Lower leg skin (tissue), 3 donors: ENCODE measurements at regions not wholly inside any gene's neighbourhood (a gene's known extent, or its start where the extent isn't known, plus 50 kb on each side); places are given as distances from the start of the nearest gene placed in this dataset.

Experiments used
- CTCF ChIP-seq, 3 donors: fragments of 450-650 bp; IDR thresholded peaks; one replicate each; pipeline ENCODE4 v1.5.1; 2016; ENCODE audit warnings: antibody characterized with exemption in 3 of 3, mild to moderate bottlenecking in 3 of 3, moderate library complexity in 2 of 3
- POLR2A ChIP-seq, 2 donors: fragments of 450-650 bp; IDR thresholded peaks; one replicate each; pipeline ENCODE4 v1.6.1; 2016 to 2017; ENCODE audit warnings: antibody characterized with exemption in 2 of 2, mild to moderate bottlenecking in 1 of 2, moderate library complexity in 1 of 2

- TF ChIP-seq POLR2A (IDR thresholded peaks at IDR 0.05) (no peak), CTCF (IDR thresholded peaks at IDR 0.05) (no peak)
Observed at GRCh38 chr10:78465431-78465830, 431.8 kb downstream of the RPS24 start.
